ENCODE measurements at regions not wholly inside any gene's neighbourhood (a gene's known extent, or its start where the extent isn't known, plus 50 kb on each side); places are given as distances from the start of the nearest gene placed in this dataset.

- DNase-seq (ENCODE audit: low read depth, low spot score), result no peak
These were observed 56.2 kb upstream of the LPP start for GRCh38 chr3:188097791-188098190.

- no peak for DNase-seq (ENCODE audit: low read depth, low spot score)
These were observed 54.0 kb upstream of the LPP start for GRCh38 chr3:188099907-188100306.

- DNase-seq (ENCODE audit: low read depth, low spot score), result no peak
These were observed 51.0 kb upstream of the LPP start for GRCh38 chr3:188102861-188103547.

DNA sequence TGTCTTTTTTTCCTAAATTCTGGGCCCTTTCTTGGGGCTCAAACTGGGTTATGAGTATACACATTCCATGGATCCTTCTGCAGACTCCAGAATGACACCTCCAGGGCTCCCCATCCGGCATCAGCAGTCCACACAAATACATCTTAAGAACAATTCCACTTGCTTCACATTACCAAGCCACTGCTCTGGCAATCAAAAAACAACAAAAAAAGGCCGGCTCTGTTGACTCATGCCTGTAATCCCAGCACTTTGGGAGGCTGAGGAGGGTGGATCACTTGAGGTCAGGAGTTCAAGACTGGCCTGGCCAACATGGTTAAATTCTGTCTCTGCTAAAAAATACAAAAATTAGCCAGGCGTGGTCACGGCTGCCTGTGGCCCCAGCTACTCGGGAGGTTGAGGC, 49.9 kb upstream of the LPP start:
- DNase-seq (ENCODE audit: low read depth, low spot score), result no peak

Measured in smooth muscle cell of the brain vasculature (primary cell).